ENCODE measurements at regions not wholly inside any gene's neighbourhood (a gene's known extent, or its start where the extent isn't known, plus 50 kb on each side); places are given as distances from the start of the nearest gene placed in this dataset.
"Not testable (repeated sequence)": the region's sequence is repeated elsewhere in the genome, so short reads cannot be mapped to it uniquely, and the experiment has no call there.

DNA sequence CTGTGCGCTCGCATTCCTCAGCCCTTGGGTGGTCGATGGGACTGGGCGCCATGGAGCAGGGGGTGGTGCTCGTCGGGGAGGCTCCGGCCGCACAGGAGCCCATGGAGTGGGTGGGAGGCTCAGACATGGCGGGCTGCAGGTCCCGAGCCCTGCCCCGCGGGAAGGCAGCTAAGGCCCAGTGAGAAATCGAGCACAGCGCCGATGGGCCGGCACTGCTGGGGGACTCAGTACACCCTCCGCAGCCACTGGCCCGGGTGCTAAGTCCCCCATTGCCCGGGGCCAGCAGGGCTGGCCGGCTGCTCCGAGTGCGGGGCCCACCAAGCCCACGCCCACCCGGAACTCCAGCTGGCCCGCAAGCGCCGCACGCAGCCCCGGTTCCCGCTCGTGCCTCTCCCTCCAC is 104.1 kb downstream of the SRGAP2 start:
- TF ChIP-seq YY1 (IDR thresholded peaks at IDR 0.05; ENCODE audit: low read depth, low read length); CTCF (IDR thresholded peaks at IDR 0.05; ENCODE audit: control extremely low read depth in 1 of 3, insufficient read depth in 1 of 3, low read depth in 1 of 3, low read length in 3 of 3); POLR2AphosphoS5 (IDR thresholded peaks at IDR 0.05; ENCODE audit: low read depth, low read length); EZH2 (IDR thresholded peaks at IDR 0.05; ENCODE audit: low read depth, low read length, severe bottlenecking); KDM1A (IDR thresholded peaks at IDR 0.05; ENCODE audit: borderline replicate concordance, low read length); GABPA (IDR thresholded peaks at IDR 0.05; ENCODE audit: borderline replicate concordance, insufficient read depth, low read length); RFX5 (IDR thresholded peaks at IDR 0.05; ENCODE audit: borderline replicate concordance, low read depth, low read length); SP1 (IDR thresholded peaks at IDR 0.05; ENCODE audit: low read depth, low read length); HDAC2 (IDR thresholded peaks at IDR 0.05; ENCODE audit: borderline replicate concordance in 1 of 2, low read depth in 2 of 2, low read length in 2 of 2): not testable (repeated sequence)
- TF ChIP-seq, protein P1, sequence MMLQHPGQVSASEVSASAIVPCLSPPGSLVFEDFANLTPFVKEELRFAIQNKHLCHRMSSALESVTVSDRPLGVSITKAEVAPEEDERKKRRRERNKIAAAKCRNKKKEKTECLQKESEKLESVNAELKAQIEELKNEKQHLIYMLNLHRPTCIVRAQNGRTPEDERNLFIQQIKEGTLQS (IDR thresholded peaks at IDR 0.05; ENCODE audit: insufficient read depth, low read depth, low read length): not testable (repeated sequence)
- TF ChIP-seq, protein P2, sequence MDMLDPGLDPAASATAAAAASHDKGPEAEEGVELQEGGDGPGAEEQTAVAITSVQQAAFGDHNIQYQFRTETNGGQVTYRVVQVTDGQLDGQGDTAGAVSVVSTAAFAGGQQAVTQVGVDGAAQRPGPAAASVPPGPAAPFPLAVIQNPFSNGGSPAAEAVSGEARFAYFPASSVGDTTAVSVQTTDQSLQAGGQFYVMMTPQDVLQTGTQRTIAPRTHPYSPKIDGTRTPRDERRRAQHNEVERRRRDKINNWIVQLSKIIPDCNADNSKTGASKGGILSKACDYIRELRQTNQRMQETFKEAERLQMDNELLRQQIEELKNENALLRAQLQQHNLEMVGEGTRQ (IDR thresholded peaks at IDR 0.05; ENCODE audit: low read length): not testable (repeated sequence)

All from H1 (cell line).